HT-29 (cell line): ENCODE measurements at regions not wholly inside any gene's neighbourhood (a gene's known extent, or its start where the extent isn't known, plus 50 kb on each side); places are given as distances from the start of the nearest gene placed in this dataset.

Experiments
- DNase-seq: peaks from one replicate; pipeline ENCODE4 v3.0.0-alpha.2; 2015; ENCODE audit warnings: low spot score

- no peak for DNase-seq
Measured at GRCh38 chr2:48137829-48138228, 176.7 kb upstream of the FOXN2 start.

GRCh38 chr2:48138898-48139297, 175.6 kb upstream of the FOXN2 start:
- no peak for DNase-seq

DNA sequence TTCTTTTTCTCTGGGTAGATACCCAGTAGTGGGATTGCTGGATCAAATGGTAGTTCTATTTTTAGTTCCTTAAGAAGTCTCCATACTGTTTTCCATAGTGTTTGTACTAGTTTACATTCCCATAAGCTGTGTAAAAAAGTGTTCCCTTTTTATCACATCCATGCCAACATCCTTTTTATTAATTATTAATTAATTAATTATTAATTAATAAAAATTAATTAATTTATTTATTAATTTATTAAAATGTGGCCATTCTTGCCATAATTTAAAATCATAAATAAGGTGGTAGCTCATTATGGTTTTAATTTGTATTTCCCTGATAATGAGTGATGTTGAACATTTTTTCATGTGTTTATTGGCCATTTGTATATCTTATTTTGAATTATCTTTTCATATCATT, 173.9 kb upstream of the FOXN2 start:
- DNase-seq = no peak

- no peak for DNase-seq
Measured at GRCh38 chr2:48144777-48145176, 169.7 kb upstream of the FOXN2 start.

DNA sequence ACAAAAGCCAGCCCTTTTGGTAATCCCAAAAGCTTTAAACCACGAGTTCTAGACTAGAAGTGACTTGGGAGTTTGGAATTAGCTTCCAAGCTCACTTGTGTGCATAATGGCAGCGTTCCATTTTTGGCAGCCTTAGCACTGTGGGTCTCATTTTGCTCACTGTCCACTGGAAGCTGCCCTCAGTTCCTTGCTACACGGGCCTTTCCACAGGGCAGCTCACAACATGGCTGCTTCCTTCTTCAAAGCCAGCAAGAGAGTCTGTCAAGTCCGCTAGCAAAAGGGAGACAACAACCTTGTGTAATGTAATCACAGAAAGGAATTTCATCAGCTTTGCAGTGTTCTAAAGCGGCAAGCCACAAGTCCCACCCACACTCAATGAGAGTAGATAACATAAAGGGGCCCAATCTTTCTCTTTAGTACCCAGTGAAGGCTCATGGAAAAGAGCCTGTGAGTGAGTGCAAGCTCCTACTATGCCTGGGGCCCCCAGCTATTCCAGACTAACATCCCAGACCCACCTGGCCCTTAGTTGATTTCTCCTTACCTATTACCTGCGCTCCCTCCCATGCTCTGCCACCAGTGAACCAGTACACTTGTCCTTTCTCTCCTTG, 168.5 kb upstream of the FOXN2 start:
- DNase-seq = no peak

DNA sequence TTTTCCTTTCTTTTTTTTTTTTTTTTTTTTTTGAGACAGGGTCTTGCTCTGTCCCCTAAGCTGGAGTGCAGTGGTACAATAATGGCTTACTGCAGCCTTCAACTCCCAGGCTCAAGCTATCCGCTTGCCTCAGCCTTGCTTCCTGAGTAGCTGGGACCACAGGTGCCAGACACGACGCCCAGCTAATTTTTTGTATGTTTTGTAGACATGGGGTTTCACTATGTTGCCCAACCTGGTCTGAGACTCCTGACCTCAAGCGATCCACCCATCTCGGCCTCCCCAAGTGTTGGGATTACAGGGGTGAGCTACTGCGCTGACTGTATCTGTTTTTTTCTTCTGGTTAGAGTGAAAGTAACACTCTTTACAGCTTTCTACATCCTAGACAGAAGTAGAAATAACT, 167.9 kb upstream of the FOXN2 start:
- DNase-seq = no peak

GRCh38 chr2:48147719-48148118, 166.8 kb upstream of the FOXN2 start:
- DNase-seq = no peak

- DNase-seq = no peak
Measured at GRCh38 chr2:48148841-48149430, 165.5 kb upstream of the FOXN2 start.

DNA sequence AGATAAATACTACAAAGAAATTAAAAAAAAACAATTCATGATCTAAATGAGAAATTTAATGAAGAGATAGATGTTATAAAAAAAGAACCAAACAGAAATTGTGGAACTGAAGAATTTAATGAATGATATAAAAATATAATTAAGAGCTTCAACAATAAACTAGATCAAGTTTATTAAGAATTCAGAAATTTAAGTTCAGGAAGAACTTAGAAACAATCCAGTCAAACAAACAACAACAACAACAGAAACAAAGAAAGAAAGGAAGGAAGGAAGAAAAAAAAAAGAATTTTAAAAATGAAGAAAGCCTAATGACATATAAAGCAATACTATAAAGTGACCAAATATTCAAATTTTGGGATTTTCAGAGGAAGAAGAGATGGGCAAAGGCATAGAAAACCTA, 157.3 kb upstream of the FOXN2 start:
- no peak for DNase-seq

DNA sequence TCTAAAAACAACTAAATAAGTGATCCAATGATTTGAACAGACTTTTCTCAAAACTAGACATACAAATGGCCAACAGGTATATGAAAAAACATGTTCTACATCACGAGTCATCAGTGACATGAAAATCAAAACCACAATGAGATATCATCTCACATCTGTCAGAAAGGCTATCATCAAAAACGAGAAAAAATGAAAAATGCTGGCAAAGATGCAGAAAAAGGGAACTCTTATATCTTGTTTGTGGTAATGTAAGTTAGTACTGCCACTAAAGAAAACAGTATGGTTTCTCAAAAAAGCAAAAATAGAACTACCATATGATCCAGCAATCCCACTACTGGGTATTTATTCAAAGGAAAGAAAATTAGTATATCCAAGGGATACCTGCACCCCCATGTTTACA, 152.9 kb upstream of the FOXN2 start:
- DNase-seq = no peak

DNA sequence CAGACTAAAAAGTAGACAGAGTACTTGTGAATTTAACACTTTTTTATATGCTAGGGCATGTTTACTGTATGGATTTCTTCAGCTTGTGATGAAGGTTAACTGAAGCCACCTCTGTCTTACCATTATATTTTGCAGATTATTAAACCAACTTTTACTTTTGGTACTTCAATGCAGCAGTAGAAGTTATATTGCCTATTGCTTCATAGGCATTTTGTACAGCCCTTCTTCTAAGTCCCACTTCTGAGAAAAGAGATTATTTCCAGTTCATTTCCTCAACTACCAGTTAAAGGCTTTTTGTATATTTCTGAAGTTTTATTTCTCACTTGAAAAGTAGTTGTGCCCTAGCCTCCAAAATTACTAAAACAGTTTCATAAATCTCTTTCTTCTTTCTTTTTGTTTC, 151.7 kb upstream of the FOXN2 start:
- DNase-seq = no peak

- no peak for DNase-seq
Measured at GRCh38 chr2:48165070-48165753, 149.3 kb upstream of the FOXN2 start.

DNA sequence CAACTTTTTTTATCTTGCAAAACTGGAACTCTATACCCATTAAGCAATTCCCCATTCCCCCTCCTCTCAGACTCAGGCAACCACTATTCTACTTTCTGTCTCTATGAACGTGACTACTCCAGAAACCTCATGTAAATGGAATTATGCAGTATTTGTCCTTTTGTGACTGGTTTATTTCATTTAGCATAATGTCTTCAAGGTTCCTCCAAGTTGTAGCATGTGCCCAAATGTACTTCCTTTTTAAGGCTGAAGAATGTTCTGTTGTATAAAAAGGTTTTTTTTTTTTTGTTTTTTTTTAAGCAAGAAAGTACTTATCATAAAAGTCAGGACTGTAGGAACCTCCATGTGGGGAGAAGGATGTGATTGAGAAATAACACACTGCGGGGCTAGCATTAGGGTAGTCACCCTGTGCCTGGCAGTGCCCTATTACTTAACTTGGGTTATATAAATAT, 145.3 kb upstream of the FOXN2 start:
- DNase-seq = no peak

DNA sequence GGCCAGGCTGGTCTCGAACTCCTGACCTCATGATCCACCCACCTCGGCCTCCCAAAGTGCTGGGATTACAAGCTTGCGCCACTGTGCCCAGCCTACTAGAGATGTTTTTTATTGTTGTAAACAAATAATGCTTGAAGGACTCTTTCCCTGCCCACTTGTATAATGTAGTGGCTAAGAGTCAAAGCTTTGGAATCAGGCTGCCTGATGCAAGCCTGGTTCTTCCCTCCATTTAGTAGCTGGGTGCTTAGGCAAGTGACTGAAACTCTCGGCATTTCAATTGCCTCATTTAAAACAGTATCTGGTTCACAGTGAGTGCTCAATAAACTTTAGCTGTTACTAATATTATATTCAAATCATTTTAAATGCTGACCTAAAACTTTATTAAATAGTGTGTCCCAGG, 144.2 kb upstream of the FOXN2 start:
- no peak for DNase-seq

DNA sequence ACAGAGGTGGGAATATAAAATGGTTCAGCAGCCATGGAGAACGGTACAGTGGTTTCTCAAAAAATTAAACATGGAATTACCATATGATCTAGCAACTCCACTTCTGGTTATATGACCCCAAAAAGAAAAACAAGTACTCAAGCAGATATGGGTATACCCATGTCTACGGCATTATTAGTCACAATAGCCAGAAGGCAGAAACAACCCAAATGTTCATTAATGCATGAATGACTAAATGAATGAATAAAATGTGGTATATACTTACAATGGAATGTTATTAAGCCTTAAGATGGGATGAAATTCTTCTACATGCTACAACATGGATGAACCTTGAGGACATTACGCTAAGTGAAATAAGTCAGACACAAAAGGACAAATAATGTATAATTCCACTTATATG, 141.3 kb upstream of the FOXN2 start:
- DNase-seq = no peak

GRCh38 chr2:48174503-48174902, 140.0 kb upstream of the FOXN2 start:
- no peak for DNase-seq

DNA sequence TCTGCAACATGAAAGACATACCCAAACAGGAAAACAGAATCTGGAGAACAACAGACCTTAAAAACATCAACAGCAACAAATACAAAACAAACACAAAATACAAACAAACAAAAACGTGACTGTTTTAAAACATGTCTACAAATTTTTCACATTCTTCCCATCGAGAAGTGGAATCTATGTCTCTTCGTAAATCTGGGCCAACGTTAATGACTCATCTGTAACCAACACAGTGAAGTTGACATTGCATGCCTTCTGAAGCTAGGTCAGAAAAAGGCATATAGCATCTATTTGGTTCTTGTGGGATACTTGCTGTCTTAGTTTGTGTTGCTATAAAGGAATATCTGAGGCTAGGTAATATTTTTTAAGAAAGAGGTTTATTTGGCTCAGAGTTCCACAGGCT, 139.2 kb upstream of the FOXN2 start:
- DNase-seq = no peak

DNA sequence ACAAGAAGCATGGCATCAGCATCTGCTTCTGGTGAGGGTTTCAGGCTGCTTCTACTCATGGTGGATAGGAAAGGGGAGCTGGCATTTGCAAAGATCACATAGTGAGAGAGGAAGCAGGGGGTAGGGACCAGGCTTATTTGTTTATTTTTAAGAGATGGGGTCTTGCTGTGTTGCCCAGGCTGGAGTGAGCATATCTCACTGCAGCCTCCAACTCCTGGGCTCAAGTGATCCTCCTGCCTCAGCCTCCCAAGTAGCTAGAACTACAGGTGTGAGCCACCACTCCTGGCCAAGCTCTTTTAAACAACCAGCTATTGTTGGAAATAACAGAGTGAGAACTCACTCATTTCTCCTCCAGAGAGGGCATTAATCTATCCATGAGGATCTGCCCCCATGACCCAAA, 138.8 kb upstream of the FOXN2 start:
- no peak for DNase-seq

- no peak for DNase-seq
Measured at GRCh38 chr2:48176876-48177275, 137.6 kb upstream of the FOXN2 start.

DNA sequence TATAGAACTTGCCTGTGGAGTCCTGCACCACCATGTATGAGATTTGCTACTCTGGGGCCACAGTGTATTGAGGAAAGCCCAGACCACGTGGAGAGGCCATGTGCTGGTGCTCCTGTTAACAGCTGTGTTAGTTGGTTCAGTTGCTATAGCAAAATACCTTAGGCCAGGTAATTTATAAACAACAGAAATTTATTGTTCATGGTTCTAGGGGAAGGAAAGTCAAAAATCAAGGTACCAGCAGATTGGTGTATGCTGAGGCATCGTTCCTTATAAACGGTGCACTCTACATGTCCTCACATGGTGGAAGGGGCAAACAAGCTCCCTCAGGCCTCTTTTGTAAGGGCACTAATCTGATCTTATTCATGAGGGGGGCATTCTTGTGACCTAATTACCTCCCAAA, 135.9 kb upstream of the FOXN2 start:
- DNase-seq = no peak

- no peak for DNase-seq
Measured at GRCh38 chr2:48180557-48180956, 133.9 kb upstream of the FOXN2 start.

DNA sequence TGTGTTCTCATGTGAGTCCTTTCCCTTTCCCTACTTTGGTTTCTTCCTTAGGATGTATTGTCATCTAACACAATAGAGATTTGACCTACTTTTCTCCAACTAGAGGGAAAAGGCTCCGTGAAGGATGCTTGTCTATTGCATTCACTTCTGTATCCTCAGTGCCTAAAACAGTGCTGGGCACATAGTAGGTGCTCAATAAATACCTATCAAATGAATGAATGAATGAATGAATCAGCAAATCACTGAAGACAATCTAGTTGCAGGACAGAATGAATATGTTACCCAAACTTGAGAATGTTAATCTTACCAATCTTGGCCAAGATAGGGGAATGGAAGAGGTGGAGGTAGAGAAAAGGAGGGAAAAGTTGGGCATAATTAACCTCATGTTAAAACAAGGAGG, 131.2 kb upstream of the FOXN2 start:
- no peak for DNase-seq

DNA sequence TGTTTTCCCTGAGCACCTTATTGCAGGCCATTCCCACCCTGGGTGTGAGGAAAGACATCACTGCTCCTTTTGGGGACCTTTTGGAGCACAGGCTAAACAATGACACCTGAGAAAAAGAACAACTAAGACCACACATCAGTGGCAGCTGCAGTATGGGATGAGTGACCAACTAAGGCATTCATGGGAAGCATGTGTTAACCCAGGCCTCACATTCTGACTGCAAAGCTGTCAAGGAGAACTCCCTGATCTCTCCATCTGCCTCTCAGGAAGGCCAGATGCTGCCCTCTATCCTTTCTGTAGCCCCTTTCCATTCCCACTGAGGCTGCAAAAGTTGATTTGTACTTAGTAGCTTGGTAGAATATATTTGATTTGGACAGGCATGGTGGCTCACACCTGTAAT, 130.5 kb upstream of the FOXN2 start:
- DNase-seq = no peak
